ENCODE measurements at regions not wholly inside any gene's neighbourhood (a gene's known extent, or its start where the extent isn't known, plus 50 kb on each side); places are given as distances from the start of the nearest gene placed in this dataset.

- TF ChIP-seq, protein P1, sequence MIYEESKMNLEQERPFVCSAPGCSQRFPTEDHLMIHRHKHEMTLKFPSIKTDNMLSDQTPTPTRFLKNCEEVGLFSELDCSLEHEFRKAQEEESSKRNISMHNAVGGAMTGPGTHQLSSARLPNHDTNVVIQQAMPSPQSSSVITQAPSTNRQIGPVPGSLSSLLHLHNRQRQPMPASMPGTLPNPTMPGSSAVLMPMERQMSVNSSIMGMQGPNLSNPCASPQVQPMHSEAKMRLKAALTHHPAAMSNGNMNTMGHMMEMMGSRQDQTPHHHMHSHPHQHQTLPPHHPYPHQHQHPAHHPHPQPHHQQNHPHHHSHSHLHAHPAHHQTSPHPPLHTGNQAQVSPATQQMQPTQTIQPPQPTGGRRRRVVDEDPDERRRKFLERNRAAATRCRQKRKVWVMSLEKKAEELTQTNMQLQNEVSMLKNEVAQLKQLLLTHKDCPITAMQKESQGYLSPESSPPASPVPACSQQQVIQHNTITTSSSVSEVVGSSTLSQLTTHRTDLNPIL (CRISPR knock-in tag; IDR thresholded peaks at IDR 0.05; ENCODE audit: low read depth) = no peak
- TF ChIP-seq, protein P2, sequence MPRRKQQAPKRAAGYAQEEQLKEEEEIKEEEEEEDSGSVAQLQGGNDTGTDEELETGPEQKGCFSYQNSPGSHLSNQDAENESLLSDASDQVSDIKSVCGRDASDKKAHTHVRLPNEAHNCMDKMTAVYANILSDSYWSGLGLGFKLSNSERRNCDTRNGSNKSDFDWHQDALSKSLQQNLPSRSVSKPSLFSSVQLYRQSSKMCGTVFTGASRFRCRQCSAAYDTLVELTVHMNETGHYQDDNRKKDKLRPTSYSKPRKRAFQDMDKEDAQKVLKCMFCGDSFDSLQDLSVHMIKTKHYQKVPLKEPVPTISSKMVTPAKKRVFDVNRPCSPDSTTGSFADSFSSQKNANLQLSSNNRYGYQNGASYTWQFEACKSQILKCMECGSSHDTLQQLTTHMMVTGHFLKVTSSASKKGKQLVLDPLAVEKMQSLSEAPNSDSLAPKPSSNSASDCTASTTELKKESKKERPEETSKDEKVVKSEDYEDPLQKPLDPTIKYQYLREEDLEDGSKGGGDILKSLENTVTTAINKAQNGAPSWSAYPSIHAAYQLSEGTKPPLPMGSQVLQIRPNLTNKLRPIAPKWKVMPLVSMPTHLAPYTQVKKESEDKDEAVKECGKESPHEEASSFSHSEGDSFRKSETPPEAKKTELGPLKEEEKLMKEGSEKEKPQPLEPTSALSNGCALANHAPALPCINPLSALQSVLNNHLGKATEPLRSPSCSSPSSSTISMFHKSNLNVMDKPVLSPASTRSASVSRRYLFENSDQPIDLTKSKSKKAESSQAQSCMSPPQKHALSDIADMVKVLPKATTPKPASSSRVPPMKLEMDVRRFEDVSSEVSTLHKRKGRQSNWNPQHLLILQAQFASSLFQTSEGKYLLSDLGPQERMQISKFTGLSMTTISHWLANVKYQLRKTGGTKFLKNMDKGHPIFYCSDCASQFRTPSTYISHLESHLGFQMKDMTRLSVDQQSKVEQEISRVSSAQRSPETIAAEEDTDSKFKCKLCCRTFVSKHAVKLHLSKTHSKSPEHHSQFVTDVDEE (CRISPR knock-in tag; IDR thresholded peaks at IDR 0.05) = no peak
- no peak for TF ChIP-seq BACH2 (CRISPR knock-in tag; IDR thresholded peaks at IDR 0.05; ENCODE audit: borderline replicate concordance)
- TF ChIP-seq GLIS3 (CRISPR knock-in tag; IDR thresholded peaks at IDR 0.05) = no peak
- no peak for TF ChIP-seq RARB (CRISPR knock-in tag; IDR thresholded peaks at IDR 0.05)
- no peak for TF ChIP-seq OSR1 (CRISPR knock-in tag; IDR thresholded peaks at IDR 0.05)
- TF ChIP-seq ZNF70 (CRISPR knock-in tag; IDR thresholded peaks at IDR 0.05) = no peak
- TF ChIP-seq, protein P3, sequence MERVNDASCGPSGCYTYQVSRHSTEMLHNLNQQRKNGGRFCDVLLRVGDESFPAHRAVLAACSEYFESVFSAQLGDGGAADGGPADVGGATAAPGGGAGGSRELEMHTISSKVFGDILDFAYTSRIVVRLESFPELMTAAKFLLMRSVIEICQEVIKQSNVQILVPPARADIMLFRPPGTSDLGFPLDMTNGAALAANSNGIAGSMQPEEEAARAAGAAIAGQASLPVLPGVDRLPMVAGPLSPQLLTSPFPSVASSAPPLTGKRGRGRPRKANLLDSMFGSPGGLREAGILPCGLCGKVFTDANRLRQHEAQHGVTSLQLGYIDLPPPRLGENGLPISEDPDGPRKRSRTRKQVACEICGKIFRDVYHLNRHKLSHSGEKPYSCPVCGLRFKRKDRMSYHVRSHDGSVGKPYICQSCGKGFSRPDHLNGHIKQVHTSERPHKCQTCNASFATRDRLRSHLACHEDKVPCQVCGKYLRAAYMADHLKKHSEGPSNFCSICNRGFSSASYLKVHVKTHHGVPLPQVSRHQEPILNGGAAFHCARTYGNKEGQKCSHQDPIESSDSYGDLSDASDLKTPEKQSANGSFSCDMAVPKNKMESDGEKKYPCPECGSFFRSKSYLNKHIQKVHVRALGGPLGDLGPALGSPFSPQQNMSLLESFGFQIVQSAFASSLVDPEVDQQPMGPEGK (CRISPR knock-in tag; IDR thresholded peaks at IDR 0.05; ENCODE audit: borderline replicate concordance) = no peak
- TF ChIP-seq CSDC2 (CRISPR knock-in tag; IDR thresholded peaks at IDR 0.05) = no peak
- no peak for TF ChIP-seq ZFP3 (CRISPR knock-in tag; IDR thresholded peaks at IDR 0.05)
- no peak for TF ChIP-seq PPARA (CRISPR knock-in tag; IDR thresholded peaks at IDR 0.05; ENCODE audit: borderline replicate concordance)
- no peak for TF ChIP-seq TOX (CRISPR knock-in tag; IDR thresholded peaks at IDR 0.05; ENCODE audit: borderline replicate concordance)
- no peak for TF ChIP-seq ZNF8 (CRISPR knock-in tag; IDR thresholded peaks at IDR 0.05)
- no peak for TF ChIP-seq ESRRG (CRISPR knock-in tag; IDR thresholded peaks at IDR 0.05)
Measured at GRCh38 chr3:30454636-30455035, 151.8 kb upstream of the TGFBR2 start.

Measured in SK-N-SH treated with all-trans-retinoic acid at 6 μM for 48 hours (cell line).